HUES48 (cell line): ENCODE measurements at regions not wholly inside any gene's neighbourhood (a gene's known extent, or its start where the extent isn't known, plus 50 kb on each side); places are given as distances from the start of the nearest gene placed in this dataset.

ENCODE experiments used
- H3K27ac ChIP-seq: one replicate; pipeline ENCODE4 v1.7.0; 2013; ENCODE audit warnings: low read depth, low read length, inconsistent platforms
- H3K27me3 ChIP-seq: 2 replicates; pipeline ENCODE4 v1.6.1; 2013; ENCODE audit warnings: mild to moderate bottlenecking, low read length; ENCODE audit not compliant: control insufficient read depth, insufficient read depth
- H3K36me3 ChIP-seq: 2 replicates; pipeline ENCODE4 v1.6.1; 2013; ENCODE audit warnings: low read length; ENCODE audit not compliant: control insufficient read depth, insufficient read depth
- H3K4me1 ChIP-seq: 2 replicates; pipeline ENCODE4 v1.6.1; 2013; ENCODE audit warnings: mild to moderate bottlenecking, low read length; ENCODE audit not compliant: control insufficient read depth, insufficient read depth
- H3K4me3 ChIP-seq: 2 replicates; pipeline ENCODE4 v1.5.1; 2013; ENCODE audit warnings: mild to moderate bottlenecking, low read depth, low read length
- H3K9ac ChIP-seq: 2 replicates; pipeline ENCODE4 v1.6.1; 2013; ENCODE audit warnings: mild to moderate bottlenecking, low read depth, low read length, moderate library complexity
- H3K9me3 ChIP-seq: 2 replicates; pipeline ENCODE4 v1.6.1; 2013; ENCODE audit warnings: low read length; ENCODE audit not compliant: control insufficient read depth, insufficient read depth

- Histone ChIP-seq H3K27ac (no peak overlapping the region), H3K27me3 (no peaks in the 10 kb centered on the region), H3K9ac (no peak overlapping the region), H3K4me3 (no peak overlapping the region), H3K4me1 (peaks cover 7% of the 10 kb centered on the region; the same call in 1 of the 2 replicates), H3K9me3 (no peaks in the 10 kb centered on the region), H3K36me3 (no peaks in the 10 kb centered on the region)
Observed at GRCh38 chr3:67808906-67809305, 154.5 kb upstream of the SUCLG2 start.

- Histone ChIP-seq H3K9me3 (no peaks in the 10 kb centered on the region), H3K4me3 (no peak overlapping the region), H3K9ac (no peak overlapping the region), H3K27ac (no peak overlapping the region), H3K4me1 (peaks cover 5% of the 10 kb centered on the region; the same call in 1 of the 2 replicates), H3K27me3 (no peaks in the 10 kb centered on the region), H3K36me3 (no peaks in the 10 kb centered on the region)
Observed at GRCh38 chr3:67804578-67804977, 150.2 kb upstream of the SUCLG2 start.

- Histone ChIP-seq H3K9me3 (no peaks in the 10 kb centered on the region), H3K27me3 (no peaks in the 10 kb centered on the region), H3K9ac (no peak overlapping the region), H3K27ac (no peak overlapping the region), H3K36me3 (no peaks in the 10 kb centered on the region), H3K4me1 (no peaks in the 10 kb centered on the region), H3K4me3 (no peak overlapping the region)
Observed at GRCh38 chr3:67804089-67804488, 149.7 kb upstream of the SUCLG2 start.

DNA sequence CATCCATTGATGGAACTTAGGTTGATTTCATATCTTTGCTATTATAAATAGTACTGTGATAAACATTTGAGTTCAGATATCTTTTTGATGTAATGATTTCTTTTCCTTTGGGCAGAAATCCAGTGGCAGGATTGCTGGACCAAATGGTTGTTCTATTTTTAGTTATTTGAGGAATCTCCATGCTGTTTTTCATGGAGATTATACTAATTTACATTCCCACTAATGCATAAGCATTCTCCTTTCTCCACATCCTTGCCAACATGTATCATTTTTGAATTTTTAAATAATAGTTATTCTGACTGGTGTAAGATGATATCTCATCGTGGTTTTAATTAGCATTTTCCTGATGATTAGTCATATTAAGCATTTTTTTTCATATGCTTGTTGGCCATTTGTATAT is 144.0 kb upstream of the SUCLG2 start:
- Histone ChIP-seq H3K27me3 (no peaks in the 10 kb centered on the region), H3K4me1 (peaks cover 7% of the 10 kb centered on the region), H3K27ac (no peak overlapping the region), H3K9me3 (no peaks in the 10 kb centered on the region), H3K4me3 (no peak overlapping the region), H3K36me3 (no peaks in the 10 kb centered on the region), H3K9ac (no peak overlapping the region)

GRCh38 chr3:67791620-67792019 is 137.2 kb upstream of the SUCLG2 start:
- Histone ChIP-seq H3K9ac (no peak overlapping the region), H3K36me3 (no peaks in the 10 kb centered on the region), H3K27me3 (no peaks in the 10 kb centered on the region), H3K4me3 (no peak overlapping the region), H3K27ac (no peak overlapping the region), H3K9me3 (no peaks in the 10 kb centered on the region), H3K4me1 (peaks cover 8% of the 10 kb centered on the region)

GRCh38 chr3:67790043-67790442 is 135.6 kb upstream of the SUCLG2 start:
- Histone ChIP-seq H3K36me3 (no peaks in the 10 kb centered on the region), H3K9ac (no peak overlapping the region), H3K27me3 (no peaks in the 10 kb centered on the region), H3K4me1 (peaks cover 7% of the 10 kb centered on the region), H3K9me3 (peaks cover 1% of the 10 kb centered on the region; the same call in 1 of the 2 replicates), H3K4me3 (no peak overlapping the region), H3K27ac (no peak overlapping the region)

DNA sequence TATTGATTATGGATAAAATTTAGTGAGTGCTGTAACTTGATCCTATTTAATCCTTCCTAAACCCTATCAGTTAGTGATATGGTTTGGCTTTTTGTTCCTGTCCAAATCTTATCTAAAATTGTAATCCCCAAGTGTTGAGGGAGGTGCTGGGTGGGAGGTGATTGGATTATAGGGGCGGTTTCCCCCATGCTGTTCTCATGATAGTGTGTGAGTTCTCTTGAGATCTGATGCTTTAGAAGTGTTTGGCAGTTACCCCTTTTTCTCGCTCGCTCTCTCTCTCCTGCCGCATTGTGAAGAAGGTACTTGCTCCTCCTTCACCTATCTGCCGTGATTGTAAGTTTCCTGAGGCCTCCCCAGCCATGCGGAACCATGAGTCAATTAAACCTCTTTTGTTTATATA is 134.0 kb upstream of the SUCLG2 start:
- Histone ChIP-seq H3K9me3 (peaks cover 7% of the 10 kb centered on the region), H3K4me3 (no peak overlapping the region), H3K27ac (no peak overlapping the region), H3K4me1 (peaks cover 7% of the 10 kb centered on the region), H3K27me3 (no peaks in the 10 kb centered on the region), H3K36me3 (no peaks in the 10 kb centered on the region), H3K9ac (no peak overlapping the region)

DNA sequence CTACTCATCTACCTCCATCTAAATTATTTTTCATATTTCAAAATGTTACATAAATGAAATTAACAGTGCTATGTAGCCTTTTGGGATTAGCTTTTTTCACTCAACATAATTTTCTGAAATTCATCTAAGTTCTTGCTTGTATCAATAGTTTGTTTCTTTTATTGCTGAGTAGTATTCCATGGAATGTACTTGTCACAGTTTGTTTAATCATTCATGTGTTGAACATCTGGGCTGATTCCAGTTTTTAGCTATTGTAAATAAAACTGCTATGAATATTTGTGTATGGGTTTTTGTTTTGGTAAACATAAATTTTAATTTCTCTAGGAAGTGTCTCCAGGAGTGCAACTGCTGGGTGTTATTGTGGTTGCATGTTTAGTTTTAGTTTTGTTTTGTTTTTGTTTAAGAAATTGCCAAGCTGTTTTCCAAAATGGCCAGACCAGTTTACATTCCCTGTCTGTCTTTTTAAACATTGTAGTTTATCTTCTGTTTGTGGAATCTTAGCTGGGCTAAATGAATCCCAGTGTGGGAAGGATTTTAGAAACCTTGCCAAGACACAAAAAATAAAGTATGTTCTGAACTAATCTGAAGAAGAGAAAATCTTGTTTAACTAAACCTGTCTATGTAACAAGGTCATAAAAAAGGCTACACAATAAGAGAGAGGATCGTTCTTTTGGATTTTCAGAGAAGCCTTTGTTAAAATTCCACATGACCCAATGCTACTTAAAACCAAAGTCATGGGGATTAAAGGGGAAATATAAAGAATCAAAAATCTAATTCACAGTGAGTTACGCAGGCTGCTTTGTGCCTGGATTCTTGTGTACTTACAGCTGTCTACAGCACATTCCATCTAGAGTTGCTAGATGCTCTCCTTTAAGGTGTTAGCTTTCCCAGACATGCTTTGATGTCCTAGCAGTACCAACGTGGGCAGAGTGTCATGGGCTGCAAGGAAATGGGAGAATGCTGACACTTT is 129.2 kb upstream of the SUCLG2 start:
- Histone ChIP-seq H3K4me1 (no peaks in the 10 kb centered on the region), H3K9ac (no peak overlapping the region), H3K9me3 (peaks cover 7% of the 10 kb centered on the region), H3K4me3 (no peak overlapping the region), H3K27ac (no peak overlapping the region), H3K36me3 (no peaks in the 10 kb centered on the region), H3K27me3 (no peaks in the 10 kb centered on the region)

- Histone ChIP-seq H3K36me3 (no peaks in the 10 kb centered on the region), H3K9me3 (peaks cover 7% of the 10 kb centered on the region), H3K27ac (no peak overlapping the region), H3K27me3 (no peaks in the 10 kb centered on the region), H3K9ac (no peak overlapping the region), H3K4me3 (no peak overlapping the region), H3K4me1 (no peaks in the 10 kb centered on the region)
Observed at GRCh38 chr3:67781871-67782270, 127.5 kb upstream of the SUCLG2 start.

DNA sequence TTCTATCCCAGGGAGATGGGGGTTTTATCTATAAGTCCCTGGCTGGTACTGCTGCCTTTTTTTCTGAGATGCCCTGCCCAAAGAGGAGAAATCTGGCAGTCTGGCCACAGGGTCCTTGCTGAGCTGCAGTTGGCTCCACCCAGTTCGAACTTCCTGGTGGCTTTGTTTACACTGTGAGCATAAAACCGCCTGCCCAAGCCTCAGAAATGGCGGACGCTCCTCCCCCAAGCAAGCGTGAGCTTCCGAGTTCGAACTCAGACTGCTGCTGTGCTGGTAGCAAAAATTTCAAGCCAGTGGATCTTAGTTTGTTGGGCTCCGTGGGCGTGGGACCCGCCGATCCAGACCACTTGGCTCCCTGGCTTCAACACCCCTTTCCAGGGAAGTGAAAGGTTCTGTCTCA is 126.8 kb upstream of the SUCLG2 start:
- Histone ChIP-seq H3K9ac (no peak overlapping the region), H3K36me3 (no peaks in the 10 kb centered on the region), H3K27me3 (no peaks in the 10 kb centered on the region), H3K4me1 (no peaks in the 10 kb centered on the region), H3K27ac (no peak overlapping the region), H3K9me3 (peaks cover 7% of the 10 kb centered on the region), H3K4me3 (no peak overlapping the region)

DNA sequence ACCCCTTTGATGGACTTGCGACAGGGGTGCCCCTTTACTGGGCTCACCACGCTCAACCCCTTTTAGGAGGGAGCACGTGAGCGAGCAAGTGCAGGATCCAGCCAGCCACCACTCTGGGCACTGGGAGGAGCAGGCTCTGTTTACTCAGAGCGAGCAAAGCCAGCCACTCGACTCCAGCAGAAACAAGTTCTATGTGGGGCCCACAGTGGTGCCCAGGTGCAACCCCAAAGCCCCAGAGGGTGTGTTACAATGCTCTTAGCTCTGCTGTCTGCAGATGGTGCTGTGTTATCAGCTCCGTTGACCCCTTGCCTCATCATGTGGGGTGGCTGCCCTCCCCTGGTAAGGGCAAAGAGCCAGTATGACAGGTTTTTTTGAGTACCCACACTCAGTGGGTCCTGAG is 120.3 kb upstream of the SUCLG2 start:
- H3K27me3 ChIP-seq, result no peaks in the 10 kb centered on the region
- H3K4me3 ChIP-seq, result no peak overlapping the region
- no peaks in the 10 kb centered on the region for H3K36me3 ChIP-seq
- no peaks in the 10 kb centered on the region for H3K9me3 ChIP-seq
- no peak overlapping the region for H3K27ac ChIP-seq
- peaks cover 10% of the 10 kb centered on the region for H3K4me1 ChIP-seq
- H3K9ac ChIP-seq, result no peak overlapping the region
